GM12892 (cell line): ENCODE measurements at regions not wholly inside any gene's neighbourhood (a gene's known extent, or its start where the extent isn't known, plus 50 kb on each side); places are given as distances from the start of the nearest gene placed in this dataset.

Experiments used
- POLR2A ChIP-seq: IDR thresholded peaks from 2 replicates; pipeline ENCODE4 v1.6.1; 2011; ENCODE audit warnings: low read depth, low read length, control low read depth
- POLR2AphosphoS5 ChIP-seq: IDR thresholded peaks from 2 replicates; pipeline ENCODE4 v1.6.1; 2011; ENCODE audit warnings: low read depth, low read length, control low read depth
- TAF1 ChIP-seq: IDR thresholded peaks from 2 replicates; pipeline ENCODE4 v1.6.1; 2011; ENCODE audit warnings: low read depth, mild to moderate bottlenecking, control low read depth, low read length, borderline replicate concordance

DNA sequence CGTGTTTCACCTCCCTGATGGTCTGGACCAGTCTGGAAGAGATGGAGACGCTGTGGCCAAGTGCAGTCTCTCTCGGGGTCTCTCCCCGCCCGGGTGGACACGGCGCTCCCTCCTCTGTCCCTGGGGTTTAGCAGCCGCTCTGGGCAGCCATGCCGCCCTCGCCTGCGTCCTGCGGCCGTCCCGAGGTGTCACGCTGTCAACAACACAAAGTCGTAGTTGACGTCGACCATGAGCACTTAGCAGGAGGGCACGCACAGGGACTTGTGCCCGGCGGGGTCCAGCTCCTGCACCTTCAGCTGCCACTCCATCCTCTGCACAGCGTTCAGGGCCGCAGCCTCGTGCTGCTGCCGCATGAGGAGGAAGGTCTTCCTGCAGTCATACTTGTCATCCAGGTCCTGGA is 368.9 kb downstream of the CDH9 start:
- no peak for TF ChIP-seq POLR2AphosphoS5
- TF ChIP-seq TAF1, result no peak
- no peak for TF ChIP-seq POLR2A
